H9 (cell line): ENCODE measurements at regions not wholly inside any gene's neighbourhood (a gene's known extent, or its start where the extent isn't known, plus 50 kb on each side); places are given as distances from the start of the nearest gene placed in this dataset.

Source experiments
- DNase-seq: peaks from one replicate; pipeline ENCODE4 v3.0.0-alpha.2; 2017
- H2AFZ ChIP-seq: one replicate; pipeline ENCODE4 v1.6.1; 2013; ENCODE audit warnings: mild to moderate bottlenecking, low read length, control low read depth, moderate library complexity
- H2AK5ac ChIP-seq: 2 replicates; pipeline ENCODE4 v1.6.1; 2013; ENCODE audit warnings: low read length, control low read depth, mixed read lengths; ENCODE audit not compliant: insufficient read length
- H2BK120ac ChIP-seq: one replicate; pipeline ENCODE4 v1.6.1; 2013; ENCODE audit warnings: low read depth, mild to moderate bottlenecking, low read length, control low read depth, inconsistent platforms; ENCODE audit not compliant: poor library complexity, severe bottlenecking
- H2BK12ac ChIP-seq: 2 replicates; pipeline ENCODE4 v1.6.1; 2013; ENCODE audit warnings: low read length, control low read depth, mixed read lengths, low read depth; ENCODE audit not compliant: insufficient read length
- H2BK15ac ChIP-seq: 2 replicates; pipeline ENCODE4 v1.6.1; 2013; ENCODE audit warnings: low read depth, low read length, control low read depth
- H2BK20ac ChIP-seq: one replicate; pipeline ENCODE4 v1.6.1; 2013; ENCODE audit warnings: low read depth, mild to moderate bottlenecking, low read length, control low read depth, inconsistent platforms; ENCODE audit not compliant: poor library complexity, severe bottlenecking
- H2BK5ac ChIP-seq: 2 replicates; pipeline ENCODE4 v1.6.1; 2013; ENCODE audit warnings: low read length, control low read depth, mixed read lengths; ENCODE audit not compliant: insufficient read length
- H3K14ac ChIP-seq: 2 replicates; pipeline ENCODE4 v1.6.1; 2013; ENCODE audit warnings: low read length, control low read depth; ENCODE audit not compliant: insufficient read depth
- H3K18ac ChIP-seq: 2 replicates; pipeline ENCODE4 v1.6.1; 2013; ENCODE audit warnings: low read depth, mild to moderate bottlenecking, mixed read lengths, low read length, control low read depth; ENCODE audit not compliant: insufficient read length
- H3K23ac ChIP-seq: 2 replicates; pipeline ENCODE4 v1.6.1; 2013; ENCODE audit warnings: low read length, control low read depth, mixed read lengths, low read depth; ENCODE audit not compliant: insufficient read length
- H3K23me2 ChIP-seq: 2 replicates; pipeline ENCODE4 v1.6.1; 2013; ENCODE audit warnings: low read depth, mild to moderate bottlenecking, mixed read lengths, low read length, control low read depth; ENCODE audit not compliant: insufficient read length, poor library complexity, severe bottlenecking
- H3K27ac ChIP-seq: 2 replicates; pipeline ENCODE4 v1.5.1; 2013; ENCODE audit warnings: low read length, control low read depth, mixed read lengths, low read depth; ENCODE audit not compliant: insufficient read length
- H3K27me3 ChIP-seq: 2 replicates; pipeline ENCODE4 v1.6.1; 2013; ENCODE audit warnings: low read length, control low read depth, inconsistent platforms; ENCODE audit not compliant: insufficient read depth
- H3K4ac ChIP-seq: 2 replicates; pipeline ENCODE4 v1.6.1; 2013; ENCODE audit warnings: low read depth, mild to moderate bottlenecking, control low read depth, inconsistent platforms, low read length, moderate library complexity
- H3K4me1 ChIP-seq: 2 replicates; pipeline ENCODE4 v1.6.1; 2013; ENCODE audit warnings: low read length, control low read depth, inconsistent platforms; ENCODE audit not compliant: insufficient read depth
- H3K4me2 ChIP-seq: 2 replicates; pipeline ENCODE4 v1.6.1; 2013; ENCODE audit warnings: low read length, control low read depth, mixed read lengths; ENCODE audit not compliant: insufficient read length, insufficient read depth
- H3K56ac ChIP-seq: 2 replicates; pipeline ENCODE4 v1.6.1; 2013; ENCODE audit warnings: low read depth, mild to moderate bottlenecking, mixed read lengths, low read length, control low read depth; ENCODE audit not compliant: insufficient read length
- H3K79me1 ChIP-seq: 2 replicates; pipeline ENCODE4 v1.6.1; 2013; ENCODE audit warnings: low read depth, mild to moderate bottlenecking, moderate library complexity, low read length, control low read depth, inconsistent platforms; ENCODE audit not compliant: insufficient read depth, poor library complexity, severe bottlenecking
- H3K79me2 ChIP-seq: 2 replicates; pipeline ENCODE4 v1.6.1; 2013; ENCODE audit warnings: low read length, control low read depth, inconsistent platforms; ENCODE audit not compliant: insufficient read depth
- H3K9ac ChIP-seq: 2 replicates; pipeline ENCODE4 v1.6.1; 2013; ENCODE audit warnings: low read length, control low read depth, mixed read lengths; ENCODE audit not compliant: insufficient read length; ENCODE audit errors: extremely low read depth
- H3K9me3 ChIP-seq: one replicate; pipeline ENCODE4 v1.6.1; 2013; ENCODE audit warnings: low read depth, low read length, inconsistent platforms; ENCODE audit not compliant: control insufficient read depth
- H3T11ph ChIP-seq: one replicate; pipeline ENCODE4 v1.6.1; 2013; ENCODE audit warnings: mild to moderate bottlenecking, low read length, control low read depth, inconsistent platforms
- H4K20me1 ChIP-seq: one replicate; pipeline ENCODE4 v1.6.1; 2013; ENCODE audit not compliant: control insufficient read depth, insufficient read length, insufficient read depth
- H4K5ac ChIP-seq: 2 replicates; pipeline ENCODE4 v1.6.1; 2013; ENCODE audit warnings: low read depth, mild to moderate bottlenecking, mixed read lengths, low read length, control low read depth; ENCODE audit not compliant: insufficient read length
- H4K8ac ChIP-seq: replicated peaks from 2 replicates; pipeline ENCODE4 v1.6.1; 2013; ENCODE audit warnings: low read length, control low read depth, mixed read lengths, low read depth; ENCODE audit not compliant: insufficient read length
- H4K91ac ChIP-seq: 2 replicates; pipeline ENCODE4 v1.6.1; 2013; ENCODE audit warnings: low read depth, mild to moderate bottlenecking, moderate library complexity, mixed read lengths, low read length, control low read depth; ENCODE audit not compliant: insufficient read length
- H3K27ac Mint-ChIP-seq, 3 experiments: 2 replicates in 2 of 3; 3 replicates in 1 of 3; pipeline ENCODE4 v1.8.0; 2020 to 2021; ENCODE audit warnings: mixed read lengths in 3 of 3, mild to moderate bottlenecking in 1 of 3, moderate library complexity in 1 of 3
- H3K27me3 Mint-ChIP-seq: 2 replicates; pipeline ENCODE4 v1.8.0; 2021; ENCODE audit warnings: low read depth, mild to moderate bottlenecking, moderate library complexity, mixed read lengths
- H3K36me3 Mint-ChIP-seq, 3 experiments: 2 replicates in 2 of 3; 3 replicates in 1 of 3; pipeline ENCODE4 v1.8.0; 2020 to 2021; ENCODE audit warnings: low read depth in 3 of 3, mixed read lengths in 3 of 3; ENCODE audit not compliant: insufficient read depth in 1 of 3
- H3K4me1 Mint-ChIP-seq, 2 experiments: 2 replicates each; pipeline ENCODE4 v1.8.0; 2020; ENCODE audit warnings: mixed read lengths in 2 of 2
- H3K4me3 Mint-ChIP-seq, 2 experiments: 2 replicates in 1 of 2; 3 replicates in 1 of 2; pipeline ENCODE4 v1.8.0; 2020 to 2021; ENCODE audit warnings: mild to moderate bottlenecking in 2 of 2, mixed read lengths in 2 of 2, moderate library complexity in 1 of 2
- H3K9me3 Mint-ChIP-seq, 2 experiments: 2 replicates in 1 of 2; 3 replicates in 1 of 2; pipeline ENCODE4 v1.8.0; 2020; ENCODE audit warnings: mild to moderate bottlenecking in 2 of 2, mixed read lengths in 2 of 2, moderate library complexity in 1 of 2
- WGBS: extraction: QIAGEN DNeasy Blood & Tissue Kit; methylation state at CpG from one replicate; pipeline ENCODE4 v1.1.7; 2013; ENCODE audit warnings: missing lambda C conversion rate, low lambda C conversion rate, mixed read lengths; ENCODE audit not compliant: insufficient read length; ENCODE audit errors: extremely low coverage; 5-methylcytosine and 5-hydroxymethylcytosine counted together
- TF ChIP-seq, protein P1 (sequence below): fragments of 200-600 bp; sonication (generic); conservative IDR thresholded peaks from 3 replicates; pipeline ENCODE4 v1.8.0; 2021; ENCODE audit warnings: antibody characterized with exemption, mild to moderate bottlenecking

DNA sequence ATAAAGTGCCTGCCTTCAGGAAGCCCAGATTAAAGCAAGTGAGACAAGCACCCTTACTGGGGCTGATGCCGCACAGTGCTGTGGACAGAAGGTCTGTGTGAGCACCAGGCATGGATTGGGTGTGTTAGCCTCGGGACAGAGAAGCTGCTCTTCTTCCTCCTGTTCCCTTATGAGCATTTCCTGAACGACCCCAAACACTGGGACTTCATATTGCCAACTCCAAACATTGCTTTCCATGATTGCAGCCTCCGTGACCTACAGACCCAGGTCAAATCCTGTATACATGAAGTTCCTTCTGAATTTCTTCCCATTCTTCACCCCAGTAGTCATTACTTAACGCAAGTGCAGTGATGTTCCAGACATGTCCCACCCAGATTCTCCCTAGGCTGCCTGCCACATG lies 129.8 kb upstream of the ALKAL2 start:
- Histone ChIP-seq H3K27ac (no peak overlapping the region), H3K9ac (no peak overlapping the region), H3K56ac (no peak overlapping the region), H2AFZ (no peak overlapping the region), H3K9me3 (no peaks in the 10 kb centered on the region), H2BK5ac (no peak overlapping the region), H3K79me2 (no peaks in the 10 kb centered on the region), H3K4me2 (no peak overlapping the region), H2BK20ac (no peak overlapping the region), H4K8ac (no peak overlapping the region), H3T11ph (no peak overlapping the region), H2BK15ac (no peak overlapping the region), H4K20me1 (no peaks in the 10 kb centered on the region), H3K27me3 (no peaks in the 10 kb centered on the region), H3K79me1 (no peaks in the 10 kb centered on the region), H3K4ac (no peak overlapping the region), H3K23me2 (no peaks in the 10 kb centered on the region), H3K18ac (no peak overlapping the region), H2BK12ac (no peak overlapping the region), H4K5ac (no peak overlapping the region), H3K4me1 (no peaks in the 10 kb centered on the region), H3K14ac (no peak overlapping the region), H3K23ac (no peak overlapping the region), H4K91ac (no peak overlapping the region), H2AK5ac (no peak overlapping the region), H2BK120ac (no peak overlapping the region)
- Mint-ChIP-seq H3K27ac (no peak overlapping the region), H3K4me3 (no peak overlapping the region), H3K9me3 (peaks cover 3% of the 10 kb centered on the region in 2 experiments; a peak in 3 of 5 replicates), H3K27me3 (peaks cover 2% of the 10 kb centered on the region), H3K36me3 (no peaks in the 10 kb centered on the region), H3K4me1 (no peaks in the 10 kb centered on the region)
- peak; percentile 4 for DNase-seq
- TF ChIP-seq, protein P1, sequence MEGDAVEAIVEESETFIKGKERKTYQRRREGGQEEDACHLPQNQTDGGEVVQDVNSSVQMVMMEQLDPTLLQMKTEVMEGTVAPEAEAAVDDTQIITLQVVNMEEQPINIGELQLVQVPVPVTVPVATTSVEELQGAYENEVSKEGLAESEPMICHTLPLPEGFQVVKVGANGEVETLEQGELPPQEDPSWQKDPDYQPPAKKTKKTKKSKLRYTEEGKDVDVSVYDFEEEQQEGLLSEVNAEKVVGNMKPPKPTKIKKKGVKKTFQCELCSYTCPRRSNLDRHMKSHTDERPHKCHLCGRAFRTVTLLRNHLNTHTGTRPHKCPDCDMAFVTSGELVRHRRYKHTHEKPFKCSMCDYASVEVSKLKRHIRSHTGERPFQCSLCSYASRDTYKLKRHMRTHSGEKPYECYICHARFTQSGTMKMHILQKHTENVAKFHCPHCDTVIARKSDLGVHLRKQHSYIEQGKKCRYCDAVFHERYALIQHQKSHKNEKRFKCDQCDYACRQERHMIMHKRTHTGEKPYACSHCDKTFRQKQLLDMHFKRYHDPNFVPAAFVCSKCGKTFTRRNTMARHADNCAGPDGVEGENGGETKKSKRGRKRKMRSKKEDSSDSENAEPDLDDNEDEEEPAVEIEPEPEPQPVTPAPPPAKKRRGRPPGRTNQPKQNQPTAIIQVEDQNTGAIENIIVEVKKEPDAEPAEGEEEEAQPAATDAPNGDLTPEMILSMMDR = no peak
- no CpG with 5 or more reads among the region's 5 CpGs for WGBS
